GM21367 (cell line): ENCODE measurements at regions not wholly inside any gene's neighbourhood (a gene's known extent, or its start where the extent isn't known, plus 50 kb on each side); places are given as distances from the start of the nearest gene placed in this dataset.

Experiments used
- ATAC-seq: cut with Tn5 transposase; IDR thresholded peaks from one replicate; pipeline ENCODE4 v1.9.1; 2021; ENCODE audit not compliant: unreplicated experiment

- ATAC-seq: no peak
Observed at GRCh38 chr5:7012057-7012456, 298.8 kb downstream of the TENT4A start.

- ATAC-seq: no peak
Observed at GRCh38 chr5:7014611-7015010, 301.4 kb downstream of the TENT4A start.

GRCh38 chr5:7015586-7016256, 302.5 kb downstream of the TENT4A start:
- no peak for ATAC-seq

- no peak for ATAC-seq
Observed at GRCh38 chr5:7016999-7017747, 303.9 kb downstream of the TENT4A start.

- no peak for ATAC-seq
Observed at GRCh38 chr5:7018198-7018597, 305.0 kb downstream of the TENT4A start.

GRCh38 chr5:7018601-7019000, 305.4 kb downstream of the TENT4A start:
- ATAC-seq: no peak

GRCh38 chr5:7036192-7036835, 323.1 kb downstream of the TENT4A start:
- ATAC-seq: no peak

- ATAC-seq: no peak
Observed at GRCh38 chr5:7039074-7039473, 325.8 kb downstream of the TENT4A start.

GRCh38 chr5:7040111-7040510, 326.9 kb downstream of the TENT4A start:
- no peak for ATAC-seq

GRCh38 chr5:7043797-7044196, 330.6 kb downstream of the TENT4A start:
- no peak for ATAC-seq

- no peak for ATAC-seq
Observed at GRCh38 chr5:7047511-7048261, 334.5 kb downstream of the TENT4A start.

- no peak for ATAC-seq
Observed at GRCh38 chr5:7050986-7051385, 337.8 kb downstream of the TENT4A start.

GRCh38 chr5:7053125-7053524, 339.9 kb downstream of the TENT4A start:
- no peak for ATAC-seq

GRCh38 chr5:7053528-7054209, 340.4 kb downstream of the TENT4A start:
- ATAC-seq: no peak

GRCh38 chr5:7066471-7067235, 329.3 kb upstream of the ADCY2 start:
- ATAC-seq: no peak

- ATAC-seq: no peak
Observed at GRCh38 chr5:7068156-7068555, 327.8 kb upstream of the ADCY2 start.

- no peak for ATAC-seq
Observed at GRCh38 chr5:7068899-7069298, 327.0 kb upstream of the ADCY2 start.

GRCh38 chr5:7072188-7072587, 323.8 kb upstream of the ADCY2 start:
- ATAC-seq: no peak

- ATAC-seq: no peak
Observed at GRCh38 chr5:7073666-7074065, 322.3 kb upstream of the ADCY2 start.

GRCh38 chr5:7074176-7074575, 321.8 kb upstream of the ADCY2 start:
- ATAC-seq: no peak
